Transverse colon (tissue), 3 donors: ENCODE measurements at regions not wholly inside any gene's neighbourhood (a gene's known extent, or its start where the extent isn't known, plus 50 kb on each side); places are given as distances from the start of the nearest gene placed in this dataset.

Experiments
- CTCF ChIP-seq, 5 experiments: fragments of 200-600 bp in 3 of 5; fragments of 450-650 bp in 2 of 5; sonication (generic) in 3 of 5; IDR thresholded peaks; 1 replicate in 2 of 5; 2 replicates in 3 of 5; pipeline ENCODE4 v1.5.1; 2016 to 2017; ENCODE audit warnings: antibody characterized with exemption in 5 of 5, inconsistent platforms in 3 of 5, mild to moderate bottlenecking in 2 of 5, moderate library complexity in 1 of 5
- EP300 ChIP-seq: sonication (generic); formaldehyde crosslinking; IDR thresholded peaks from one replicate; pipeline ENCODE4 v1.6.1; 2017; ENCODE audit warnings: antibody characterized with exemption, low read depth
- POLR2A ChIP-seq: fragments of 450-650 bp; IDR thresholded peaks from one replicate; pipeline ENCODE4 v1.6.1; 2016; ENCODE audit warnings: antibody characterized with exemption, mild to moderate bottlenecking, moderate library complexity

GRCh38 chr9:23412046-23412445 is 414.0 kb downstream of the ELAVL2 start:
- TF ChIP-seq CTCF (IDR thresholded peaks at IDR 0.05) = no peak
- no peak for TF ChIP-seq EP300
- no peak for TF ChIP-seq POLR2A
